Uterus (tissue), 2 donors: ENCODE measurements at regions not wholly inside any gene's neighbourhood (a gene's known extent, or its start where the extent isn't known, plus 50 kb on each side); places are given as distances from the start of the nearest gene placed in this dataset.

Source experiments
- CTCF ChIP-seq, 4 experiments: fragments of 200-600 bp in 2 of 4; fragments of 450-650 bp in 2 of 4; sonication (generic) in 2 of 4; IDR thresholded peaks; one replicate each; pipeline ENCODE4 v1.5.1; 2016 to 2019; ENCODE audit warnings: antibody characterized with exemption in 4 of 4, mild to moderate bottlenecking in 2 of 4, moderate library complexity in 1 of 4
- POLR2A ChIP-seq, 2 donors: fragments of 450-650 bp; IDR thresholded peaks; one replicate each; pipeline ENCODE4 v1.6.1; 2016; ENCODE audit warnings: antibody characterized with exemption in 2 of 2, mild to moderate bottlenecking in 1 of 2, moderate library complexity in 1 of 2

- TF ChIP-seq CTCF (IDR thresholded peaks at IDR 0.05) = no peak
- no peak for TF ChIP-seq POLR2A (IDR thresholded peaks at IDR 0.05)
These were observed 81.5 kb downstream of the PJA1 start for GRCh38 chrX:69083801-69084200.
